C1 segment of cervical spinal cord (tissue), 14 donors: ENCODE measurements at regions not wholly inside any gene's neighbourhood (a gene's known extent, or its start where the extent isn't known, plus 50 kb on each side); places are given as distances from the start of the nearest gene placed in this dataset.

Source experiments
- DNase-seq, 14 donors: peaks; one replicate each; lab custom pipeline; 2025; lab: John Stamatoyannopoulos, UW

GRCh38 chr7:30212701-30213111 lies 71.7 kb upstream of the ZNRF2 start:
- peak in 1 of 14 donors; percentile 13 for DNase-seq

- DNase-seq, result no peak
Observed at GRCh38 chr7:30213637-30214036, 70.8 kb upstream of the ZNRF2 start.

- no peak for DNase-seq
Observed at GRCh38 chr7:30214651-30215137, 69.7 kb upstream of the ZNRF2 start.

GRCh38 chr7:30221764-30222163 lies 62.6 kb upstream of the ZNRF2 start:
- no peak for DNase-seq

GRCh38 chr7:30222515-30223215 lies 61.7 kb upstream of the ZNRF2 start:
- no peak for DNase-seq

- no peak for DNase-seq
Observed at GRCh38 chr7:30223896-30224295, 60.5 kb upstream of the ZNRF2 start.

GRCh38 chr7:30224511-30225062 lies 59.8 kb upstream of the ZNRF2 start:
- peak in 1 of 14 donors; percentile 12 for DNase-seq

- peak in 10 of 14 donors; percentile 20 to 77 (median 62) for DNase-seq
Observed at GRCh38 chr7:30225863-30226613, 58.4 kb upstream of the ZNRF2 start.

GRCh38 chr7:30226614-30227268 lies 57.7 kb upstream of the ZNRF2 start:
- peak in 2 of 14 donors; percentile 39 to 82 for DNase-seq

GRCh38 chr7:30231271-30231670 lies 53.1 kb upstream of the ZNRF2 start:
- no peak for DNase-seq

- DNase-seq, result no peak
Observed at GRCh38 chr7:30232391-30232790, 52.0 kb upstream of the ZNRF2 start.
